T-helper 17 cell (primary cell): ENCODE measurements at regions not wholly inside any gene's neighbourhood (a gene's known extent, or its start where the extent isn't known, plus 50 kb on each side); places are given as distances from the start of the nearest gene placed in this dataset.
"Not testable (repeated sequence)": the region's sequence is repeated elsewhere in the genome, so short reads cannot be mapped to it uniquely, and the experiment has no call there.

ENCODE experiments used
- ATAC-seq: fragments of 150-1000 bp; cut with Tn5 transposase; 2 replicates; pipeline ENCODE4 v1.10.0; 2021; ENCODE audit warnings: mild to moderate bottlenecking, moderate library complexity
- DNase-seq, 3 donors: peaks; one replicate each; pipeline versions ENCODE4 v3.0.0 to v3.0.0-alpha.2; 2020 to 2021
- H3K9me3 ChIP-seq: one replicate; pipeline ENCODE4 v1.7.0; 2013; ENCODE audit warnings: low read length, mild to moderate bottlenecking; ENCODE audit not compliant: control insufficient read depth, poor library complexity, severe bottlenecking
- H3K27ac Mint-ChIP-seq: one replicate; pipeline ENCODE4 v1.8.0; 2022; ENCODE audit warnings: mild to moderate bottlenecking, moderate library complexity, mixed read lengths
- H3K27me3 Mint-ChIP-seq: one replicate; pipeline ENCODE4 v1.8.0; 2022; ENCODE audit warnings: mixed read lengths
- H3K36me3 Mint-ChIP-seq: one replicate; pipeline ENCODE4 v1.8.0; 2022; ENCODE audit warnings: low read depth, mixed read lengths
- H3K4me1 Mint-ChIP-seq: one replicate; pipeline ENCODE4 v1.8.0; 2022; ENCODE audit warnings: mild to moderate bottlenecking, mixed read lengths
- H3K4me3 Mint-ChIP-seq: one replicate; pipeline ENCODE4 v1.8.0; 2022; ENCODE audit warnings: mild to moderate bottlenecking, moderate library complexity, mixed read lengths

GRCh38 chr16:22572331-22573224, 61.9 kb downstream of the NPIPB5 start:
- not testable (repeated sequence) for H3K36me3 Mint-ChIP-seq, H3K4me3 Mint-ChIP-seq
- ATAC-seq = peak; percentile 43

GRCh38 chr16:22573225-22573530, 62.5 kb downstream of the NPIPB5 start:
- H3K36me3 Mint-ChIP-seq, H3K4me1 Mint-ChIP-seq, H3K9me3 ChIP-seq, H3K27ac Mint-ChIP-seq, H3K4me3 Mint-ChIP-seq, DNase-seq: not testable (repeated sequence)
- ATAC-seq = peak; percentile 97
- peaks cover 19% of the 10 kb centered on the region for H3K27me3 Mint-ChIP-seq

More at GRCh38 chr16:22572331-22573224, 61.9 kb downstream of the NPIPB5 start:
- H3K27me3 Mint-ChIP-seq = peaks cover 19% of the 10 kb centered on the region
- H3K27ac Mint-ChIP-seq, H3K9me3 ChIP-seq, H3K4me1 Mint-ChIP-seq, DNase-seq: not testable (repeated sequence)

GRCh38 chr16:22576506-22576905, 65.8 kb downstream of the NPIPB5 start:
- H3K27me3 Mint-ChIP-seq = peaks cover 27% of the 10 kb centered on the region
- not testable (repeated sequence) for H3K27ac Mint-ChIP-seq, H3K4me1 Mint-ChIP-seq, ATAC-seq, H3K36me3 Mint-ChIP-seq, H3K9me3 ChIP-seq, DNase-seq, H3K4me3 Mint-ChIP-seq

GRCh38 chr16:22583195-22583594, 72.5 kb downstream of the NPIPB5 start:
- H3K4me3 Mint-ChIP-seq, H3K9me3 ChIP-seq, H3K27ac Mint-ChIP-seq, H3K4me1 Mint-ChIP-seq, H3K36me3 Mint-ChIP-seq, ATAC-seq, DNase-seq: not testable (repeated sequence)
- peaks cover 15% of the 10 kb centered on the region for H3K27me3 Mint-ChIP-seq

GRCh38 chr16:22584459-22584858, 73.8 kb downstream of the NPIPB5 start:
- H3K4me1 Mint-ChIP-seq, H3K9me3 ChIP-seq, H3K36me3 Mint-ChIP-seq, ATAC-seq, DNase-seq, H3K27ac Mint-ChIP-seq, H3K4me3 Mint-ChIP-seq: not testable (repeated sequence)
- peaks cover 10% of the 10 kb centered on the region for H3K27me3 Mint-ChIP-seq

GRCh38 chr16:22584941-22585340, 74.2 kb downstream of the NPIPB5 start:
- not testable (repeated sequence) for H3K27ac Mint-ChIP-seq, ATAC-seq, H3K4me3 Mint-ChIP-seq, H3K36me3 Mint-ChIP-seq, H3K9me3 ChIP-seq, H3K27me3 Mint-ChIP-seq, H3K4me1 Mint-ChIP-seq, DNase-seq

- H3K4me1 Mint-ChIP-seq, H3K27me3 Mint-ChIP-seq, H3K9me3 ChIP-seq, DNase-seq, H3K36me3 Mint-ChIP-seq, H3K27ac Mint-ChIP-seq, H3K4me3 Mint-ChIP-seq, ATAC-seq: not testable (repeated sequence)
Observed at GRCh38 chr16:22585431-22585830, 74.7 kb downstream of the NPIPB5 start.

GRCh38 chr16:22586732-22587131, 76.0 kb downstream of the NPIPB5 start:
- H3K9me3 ChIP-seq, H3K27me3 Mint-ChIP-seq, ATAC-seq, H3K36me3 Mint-ChIP-seq, H3K4me3 Mint-ChIP-seq, DNase-seq, H3K27ac Mint-ChIP-seq, H3K4me1 Mint-ChIP-seq: not testable (repeated sequence)

GRCh38 chr16:22589757-22590156, 79.1 kb downstream of the NPIPB5 start:
- not testable (repeated sequence) for H3K9me3 ChIP-seq, H3K27ac Mint-ChIP-seq, H3K36me3 Mint-ChIP-seq, H3K27me3 Mint-ChIP-seq, H3K4me1 Mint-ChIP-seq, DNase-seq, H3K4me3 Mint-ChIP-seq, ATAC-seq

- not testable (repeated sequence) for DNase-seq, H3K9me3 ChIP-seq, ATAC-seq, H3K27me3 Mint-ChIP-seq, H3K36me3 Mint-ChIP-seq, H3K27ac Mint-ChIP-seq, H3K4me1 Mint-ChIP-seq, H3K4me3 Mint-ChIP-seq
Observed at GRCh38 chr16:22596445-22597045, 85.9 kb downstream of the NPIPB5 start.

- not testable (repeated sequence) for H3K4me3 Mint-ChIP-seq, H3K4me1 Mint-ChIP-seq, H3K36me3 Mint-ChIP-seq, H3K27me3 Mint-ChIP-seq, H3K9me3 ChIP-seq, H3K27ac Mint-ChIP-seq, ATAC-seq, DNase-seq
Observed at GRCh38 chr16:22603744-22604143, 93.1 kb downstream of the NPIPB5 start.

GRCh38 chr16:22606619-22607018, 95.9 kb downstream of the NPIPB5 start:
- ATAC-seq = peak; percentile 55
- H3K27ac Mint-ChIP-seq, H3K9me3 ChIP-seq, DNase-seq, H3K27me3 Mint-ChIP-seq, H3K36me3 Mint-ChIP-seq, H3K4me3 Mint-ChIP-seq, H3K4me1 Mint-ChIP-seq: not testable (repeated sequence)

- H3K27ac Mint-ChIP-seq, ATAC-seq, H3K4me3 Mint-ChIP-seq, DNase-seq, H3K36me3 Mint-ChIP-seq, H3K4me1 Mint-ChIP-seq, H3K9me3 ChIP-seq: not testable (repeated sequence)
- peaks cover 22% of the 10 kb centered on the region for H3K27me3 Mint-ChIP-seq
Observed at GRCh38 chr16:22609798-22610197, 99.1 kb downstream of the NPIPB5 start.

GRCh38 chr16:22611128-22611527, 100.4 kb downstream of the NPIPB5 start:
- H3K9me3 ChIP-seq, ATAC-seq, H3K4me3 Mint-ChIP-seq, H3K27ac Mint-ChIP-seq, DNase-seq, H3K36me3 Mint-ChIP-seq, H3K4me1 Mint-ChIP-seq: not testable (repeated sequence)
- peaks cover 32% of the 10 kb centered on the region for H3K27me3 Mint-ChIP-seq
